WI38 (cell line): ENCODE measurements at regions not wholly inside any gene's neighbourhood (a gene's known extent, or its start where the extent isn't known, plus 50 kb on each side); places are given as distances from the start of the nearest gene placed in this dataset.

Source experiments
- H3K4me3 ChIP-seq: 2 replicates; pipeline ENCODE4 v1.5.1; 2011; ENCODE audit warnings: low read depth, mild to moderate bottlenecking, control low read depth, low read length
- CTCF ChIP-seq: IDR thresholded peaks from 2 replicates; pipeline ENCODE4 v1.5.1; 2012; ENCODE audit warnings: low read depth, mild to moderate bottlenecking, control low read depth, low read length

GRCh38 chr22:48900327-48900597, 927.4 kb downstream of the BRD1 start:
- TF ChIP-seq CTCF: no peak

GRCh38 chr22:48899523-48900326, 927.9 kb downstream of the BRD1 start:
- TF ChIP-seq CTCF: no peak

More at GRCh38 chr22:48900327-48900597, 927.4 kb downstream of the BRD1 start:
- no peak overlapping the region for H3K4me3 ChIP-seq

GRCh38 chr22:48898524-48899250, 929.0 kb downstream of the BRD1 start:
- no peak for TF ChIP-seq CTCF
- no peak overlapping the region for H3K4me3 ChIP-seq

More at GRCh38 chr22:48899523-48900326, 927.9 kb downstream of the BRD1 start:
- no peak overlapping the region for H3K4me3 ChIP-seq

GRCh38 chr22:48897645-48898370, 929.9 kb downstream of the BRD1 start:
- no peak for TF ChIP-seq CTCF
- no peak overlapping the region for H3K4me3 ChIP-seq

GRCh38 chr22:48896766-48897644, 930.7 kb downstream of the BRD1 start:
- no peak for TF ChIP-seq CTCF
- H3K4me3 ChIP-seq: no peak overlapping the region

GRCh38 chr22:48895831-48896765, 931.6 kb downstream of the BRD1 start:
- no peak for TF ChIP-seq CTCF
- no peak overlapping the region for H3K4me3 ChIP-seq
